Activated CD4-positive, alpha-beta memory T cell treated with anti-CD3 and anti-CD28 coated beads, Interleukin-2, amount 10 ng/mL, durations not matched to agents 7 days and 5 days (primary cell): ENCODE measurements at regions not wholly inside any gene's neighbourhood (a gene's known extent, or its start where the extent isn't known, plus 50 kb on each side); places are given as distances from the start of the nearest gene placed in this dataset.

ENCODE experiments used
- CTCF ChIA-PET: fragments of 350-600 bp; sonication (Branson Sonifier 250); formaldehyde crosslinking; loops from one replicate; lab custom pipeline; 2021; ENCODE audit warnings: antibody characterized with exemption, inconsistent platforms; lab: Charles Lee
- POLR2A ChIA-PET: fragments of 350-600 bp; sonication (Branson Sonifier 250); formaldehyde crosslinking; loops from one replicate; lab custom pipeline; 2021; ENCODE audit warnings: antibody characterized with exemption; lab: Charles Lee
- DNase-seq: peaks from one replicate; pipeline ENCODE4 v3.0.0-alpha.2; 2020
- H3K27ac Mint-ChIP-seq: one replicate; pipeline ENCODE4 v1.8.0; 2021; ENCODE audit warnings: mild to moderate bottlenecking, mixed read lengths
- H3K27me3 Mint-ChIP-seq: one replicate; pipeline ENCODE4 v1.8.0; 2021; ENCODE audit warnings: mixed read lengths
- H3K36me3 Mint-ChIP-seq: one replicate; pipeline ENCODE4 v1.8.0; 2021; ENCODE audit warnings: low read depth, mixed read lengths
- H3K4me1 Mint-ChIP-seq: one replicate; pipeline ENCODE4 v1.8.0; 2021; ENCODE audit warnings: mixed read lengths
- H3K4me3 Mint-ChIP-seq: one replicate; pipeline ENCODE4 v1.8.0; 2021; ENCODE audit warnings: mild to moderate bottlenecking, mixed read lengths
- H3K9me3 Mint-ChIP-seq: one replicate; pipeline ENCODE4 v1.8.0; 2021; ENCODE audit warnings: mixed read lengths

DNA sequence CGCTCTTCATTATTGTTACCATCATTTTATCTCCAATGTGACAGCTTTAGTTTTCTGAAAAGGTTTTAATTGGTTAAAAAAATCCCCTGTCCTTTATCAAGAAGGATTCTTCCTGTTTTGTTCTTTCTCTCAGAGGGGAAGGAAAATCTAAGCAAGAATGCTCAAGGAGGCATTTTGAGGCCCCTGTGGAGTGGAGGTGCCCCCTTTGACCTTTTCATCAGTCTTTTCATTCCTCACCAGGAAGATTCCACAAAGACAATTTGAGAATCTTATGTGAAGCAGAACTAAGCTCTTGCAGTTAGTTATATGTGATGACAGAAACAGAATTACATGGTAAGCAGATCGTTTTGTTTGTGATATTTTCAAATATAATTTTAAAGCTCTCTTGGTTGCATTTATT lies 489.6 kb downstream of the MAN2A1 start:
- H3K36me3 Mint-ChIP-seq, result no peaks in the 10 kb centered on the region
- no peak for DNase-seq
- no peaks in the 10 kb centered on the region for H3K4me1 Mint-ChIP-seq
- H3K27me3 Mint-ChIP-seq, result no peaks in the 10 kb centered on the region
- ChIA-PET POLR2A (no interaction called here), CTCF (no interaction called here)
- no peak overlapping the region for H3K27ac Mint-ChIP-seq
- no peaks in the 10 kb centered on the region for H3K9me3 Mint-ChIP-seq
- no peak overlapping the region for H3K4me3 Mint-ChIP-seq

GRCh38 chr5:110194191-110194590 lies 504.5 kb downstream of the MAN2A1 start:
- no peak overlapping the region for H3K4me3 Mint-ChIP-seq
- ChIA-PET POLR2A (no interaction called here), CTCF (no interaction called here)
- no peak for DNase-seq
- no peaks in the 10 kb centered on the region for H3K36me3 Mint-ChIP-seq
- peaks cover 4% of the 10 kb centered on the region for H3K9me3 Mint-ChIP-seq
- H3K4me1 Mint-ChIP-seq, result no peaks in the 10 kb centered on the region
- no peaks in the 10 kb centered on the region for H3K27me3 Mint-ChIP-seq
- H3K27ac Mint-ChIP-seq, result no peak overlapping the region

DNA sequence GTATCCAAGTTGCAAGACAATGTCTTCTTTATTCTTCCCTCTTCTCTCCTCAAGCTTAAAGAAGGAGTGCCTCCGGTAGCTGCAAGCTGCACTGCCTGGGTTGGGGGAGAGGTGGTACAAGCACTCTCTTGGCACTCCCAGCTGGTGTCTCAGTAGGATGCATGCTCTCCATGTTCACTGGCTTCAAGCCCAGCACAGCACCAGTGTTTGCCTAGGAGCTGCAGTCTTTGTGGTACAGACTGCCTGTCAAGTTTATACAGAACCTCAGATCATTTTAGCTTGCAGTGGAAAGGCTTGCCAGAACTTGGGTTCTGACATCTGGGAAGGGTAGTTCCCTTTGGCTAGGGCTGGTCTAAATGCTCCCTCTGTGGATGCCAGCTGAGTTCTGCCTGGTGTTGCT lies 505.6 kb downstream of the MAN2A1 start:
- Mint-ChIP-seq H3K27ac (no peak overlapping the region), H3K4me3 (no peak overlapping the region), H3K4me1 (no peaks in the 10 kb centered on the region), H3K27me3 (no peaks in the 10 kb centered on the region), H3K9me3 (peaks cover 4% of the 10 kb centered on the region), H3K36me3 (no peaks in the 10 kb centered on the region)
- ChIA-PET POLR2A (no interaction called here), CTCF (no interaction called here)
- DNase-seq, result no peak

DNA sequence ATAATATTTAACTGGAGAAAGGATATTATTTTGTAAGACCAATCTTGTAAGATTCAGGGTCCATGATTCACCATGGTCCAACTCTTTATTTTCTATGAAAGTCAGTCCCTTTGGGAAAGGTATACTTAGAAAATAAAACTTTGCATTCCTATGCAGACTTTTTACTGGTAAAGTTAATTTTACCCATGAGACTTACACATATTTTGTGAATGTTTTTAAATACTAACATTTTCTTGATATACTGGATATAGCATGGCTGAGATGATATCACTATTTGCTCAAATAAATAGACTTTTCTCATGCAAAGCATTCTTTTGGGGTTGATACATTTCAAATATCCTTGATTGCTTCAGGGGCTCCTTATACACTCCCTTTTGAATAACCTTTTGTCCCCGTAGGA lies 512.1 kb downstream of the MAN2A1 start:
- Mint-ChIP-seq H3K4me3 (no peak overlapping the region), H3K36me3 (no peaks in the 10 kb centered on the region), H3K4me1 (no peaks in the 10 kb centered on the region), H3K27me3 (no peaks in the 10 kb centered on the region), H3K27ac (no peak overlapping the region), H3K9me3 (peaks cover 7% of the 10 kb centered on the region)
- DNase-seq, result no peak
- ChIA-PET POLR2A (no interaction called here), CTCF (no interaction called here)

GRCh38 chr5:110203661-110204060 lies 513.9 kb downstream of the MAN2A1 start:
- DNase-seq, result no peak
- no peaks in the 10 kb centered on the region for H3K36me3 Mint-ChIP-seq
- no peaks in the 10 kb centered on the region for H3K4me1 Mint-ChIP-seq
- peaks cover 5% of the 10 kb centered on the region for H3K9me3 Mint-ChIP-seq
- H3K4me3 Mint-ChIP-seq, result no peak overlapping the region
- CTCF ChIA-PET, result no interaction called here
- H3K27ac Mint-ChIP-seq, result no peak overlapping the region
- H3K27me3 Mint-ChIP-seq, result no peaks in the 10 kb centered on the region
- POLR2A ChIA-PET, result no interaction called here

DNA sequence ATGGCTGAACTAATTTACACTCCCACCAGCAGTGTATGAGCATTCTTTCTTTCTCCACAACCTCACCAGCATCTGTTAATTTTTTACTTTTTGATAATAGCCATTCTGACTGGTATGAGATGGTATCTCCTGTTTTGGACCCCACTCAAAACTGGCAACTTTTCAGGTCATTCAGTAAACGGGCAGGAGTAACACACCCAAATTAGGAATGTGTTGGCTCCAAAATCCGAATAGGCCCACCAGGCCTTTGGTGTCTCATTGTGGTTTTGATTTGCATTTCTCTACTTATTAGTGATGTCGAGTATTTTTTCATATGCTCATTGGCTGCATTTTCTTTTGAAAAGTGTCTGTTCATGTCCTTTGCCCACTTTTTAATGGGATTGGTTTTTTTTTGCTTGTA lies 517.1 kb downstream of the TMEM232 start:
- Mint-ChIP-seq H3K27me3 (no peaks in the 10 kb centered on the region), H3K27ac (no peak overlapping the region), H3K4me1 (no peaks in the 10 kb centered on the region), H3K4me3 (no peak overlapping the region), H3K36me3 (no peaks in the 10 kb centered on the region), H3K9me3 (peaks cover 7% of the 10 kb centered on the region)
- ChIA-PET POLR2A (no interaction called here), CTCF (no interaction called here)
- DNase-seq, result no peak

DNA sequence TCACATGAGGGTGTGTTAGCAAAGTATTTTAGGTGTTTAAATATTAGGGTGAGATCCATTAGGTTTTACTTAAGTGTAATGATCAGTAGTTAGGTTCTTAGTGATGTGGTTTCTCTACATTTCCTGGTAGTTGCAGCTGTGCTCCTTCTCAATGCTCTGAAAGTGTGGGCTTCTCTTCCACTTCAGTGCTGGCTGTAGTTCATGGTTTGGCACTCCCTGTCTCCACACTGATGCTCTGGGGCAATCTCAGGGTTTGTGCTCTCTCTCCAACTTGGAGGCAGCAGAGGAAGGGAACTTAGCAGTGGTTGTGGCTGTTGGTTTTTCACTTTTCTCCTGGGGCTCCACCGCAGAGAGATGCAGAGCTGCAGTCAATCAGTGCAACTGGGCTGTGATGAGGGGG lies 507.5 kb downstream of the TMEM232 start:
- Mint-ChIP-seq H3K4me1 (no peaks in the 10 kb centered on the region), H3K9me3 (peaks cover 24% of the 10 kb centered on the region), H3K36me3 (no peaks in the 10 kb centered on the region), H3K27me3 (no peaks in the 10 kb centered on the region), H3K4me3 (no peak overlapping the region), H3K27ac (no peak overlapping the region)
- DNase-seq, result no peak
- ChIA-PET CTCF (no interaction called here), POLR2A (no interaction called here)

DNA sequence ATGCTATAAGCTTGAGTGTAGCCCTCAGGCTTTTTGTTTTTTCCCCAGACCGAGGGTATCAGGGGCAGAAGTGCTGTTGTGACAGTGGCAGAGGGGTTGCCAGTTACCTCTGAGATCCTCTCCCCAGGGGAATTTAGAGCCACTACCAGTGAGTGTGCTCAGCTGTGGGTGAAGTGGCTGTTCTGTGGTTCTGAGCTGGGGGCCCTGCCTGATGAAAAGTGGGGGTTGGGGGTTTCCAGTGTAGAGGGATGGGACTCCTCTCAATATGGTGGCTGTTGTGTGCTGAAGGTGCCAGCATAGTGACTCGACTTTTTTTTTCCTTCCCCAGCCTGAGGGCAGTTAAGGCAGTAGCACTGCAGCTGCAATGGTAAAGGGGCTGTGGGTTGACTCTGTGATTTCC lies 506.7 kb downstream of the TMEM232 start:
- no peak overlapping the region for H3K4me3 Mint-ChIP-seq
- H3K27ac Mint-ChIP-seq, result no peak overlapping the region
- H3K36me3 Mint-ChIP-seq, result no peaks in the 10 kb centered on the region
- CTCF ChIA-PET, result no interaction called here
- POLR2A ChIA-PET, result no interaction called here
- no peaks in the 10 kb centered on the region for H3K27me3 Mint-ChIP-seq
- H3K9me3 Mint-ChIP-seq, result peaks cover 22% of the 10 kb centered on the region
- no peaks in the 10 kb centered on the region for H3K4me1 Mint-ChIP-seq
- DNase-seq, result no peak

DNA sequence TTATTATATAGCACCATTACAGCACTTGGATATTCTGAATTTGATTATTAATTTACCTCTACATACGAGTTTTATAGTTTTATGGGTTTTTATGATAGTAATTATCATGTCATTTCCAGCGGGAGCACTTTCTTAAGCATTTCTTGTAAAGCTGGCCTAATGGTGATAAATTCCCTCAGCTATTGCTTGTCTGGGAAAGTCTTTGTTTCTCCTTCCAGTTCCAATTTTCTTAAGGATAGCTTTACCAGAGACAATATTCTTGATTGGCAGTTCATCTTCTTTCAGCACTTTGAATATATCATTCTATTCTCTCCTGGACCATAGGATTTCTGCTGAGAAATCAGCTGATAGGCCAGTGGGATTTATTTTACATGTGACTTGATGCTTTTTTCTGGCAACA lies 505.4 kb downstream of the TMEM232 start:
- Mint-ChIP-seq H3K4me1 (no peaks in the 10 kb centered on the region), H3K27me3 (no peaks in the 10 kb centered on the region), H3K4me3 (no peak overlapping the region), H3K36me3 (no peaks in the 10 kb centered on the region), H3K27ac (no peak overlapping the region), H3K9me3 (peaks cover 22% of the 10 kb centered on the region)
- CTCF ChIA-PET, result no interaction called here
- POLR2A ChIA-PET, result no interaction called here
- DNase-seq, result no peak

- no peak for DNase-seq
- Mint-ChIP-seq H3K4me1 (no peaks in the 10 kb centered on the region), H3K9me3 (peaks cover 13% of the 10 kb centered on the region), H3K4me3 (no peak overlapping the region), H3K27me3 (no peaks in the 10 kb centered on the region), H3K36me3 (no peaks in the 10 kb centered on the region), H3K27ac (no peak overlapping the region)
- ChIA-PET CTCF (no interaction called here), POLR2A (no interaction called here)
These were observed 502.4 kb downstream of the TMEM232 start for GRCh38 chr5:110224050-110224449.

GRCh38 chr5:110225949-110226348 lies 500.5 kb downstream of the TMEM232 start:
- H3K27ac Mint-ChIP-seq, result no peak overlapping the region
- POLR2A ChIA-PET, result no interaction called here
- CTCF ChIA-PET, result interaction anchor here (0.6 kb wide), 1 partner anchor 41 kb away, joined by 3 read pairs; no protein-coding TSS in a partner anchor
- H3K4me3 Mint-ChIP-seq, result no peak overlapping the region
- H3K9me3 Mint-ChIP-seq, result peaks cover 11% of the 10 kb centered on the region
- no peaks in the 10 kb centered on the region for H3K27me3 Mint-ChIP-seq
- H3K4me1 Mint-ChIP-seq, result no peaks in the 10 kb centered on the region
- no peaks in the 10 kb centered on the region for H3K36me3 Mint-ChIP-seq
- no peak for DNase-seq

DNA sequence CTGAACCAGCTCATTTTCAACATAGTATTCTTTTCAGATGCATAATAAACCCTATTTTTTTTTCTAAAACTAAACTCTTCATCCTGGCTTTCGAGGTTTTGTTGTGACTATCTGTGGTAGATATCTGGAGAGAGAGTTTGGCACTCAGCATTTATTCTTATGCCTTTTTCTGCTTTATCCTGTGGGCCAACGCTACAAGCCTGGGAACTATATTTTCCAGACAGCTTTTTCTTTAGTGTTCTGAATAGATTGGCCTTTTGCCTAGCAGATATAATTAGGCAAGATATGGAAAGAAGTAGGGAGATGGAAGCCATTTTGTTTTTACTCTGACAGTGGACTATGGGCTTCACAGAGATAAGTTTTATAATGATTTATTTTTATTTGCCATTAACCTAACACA lies 486.7 kb downstream of the TMEM232 start:
- no peaks in the 10 kb centered on the region for H3K9me3 Mint-ChIP-seq
- H3K4me1 Mint-ChIP-seq, result no peaks in the 10 kb centered on the region
- CTCF ChIA-PET, result no interaction called here
- POLR2A ChIA-PET, result no interaction called here
- no peaks in the 10 kb centered on the region for H3K36me3 Mint-ChIP-seq
- no peak overlapping the region for H3K27ac Mint-ChIP-seq
- H3K27me3 Mint-ChIP-seq, result no peaks in the 10 kb centered on the region
- no peak overlapping the region for H3K4me3 Mint-ChIP-seq
- DNase-seq, result no peak

- no peaks in the 10 kb centered on the region for H3K27me3 Mint-ChIP-seq
- POLR2A ChIA-PET, result no interaction called here
- no peaks in the 10 kb centered on the region for H3K9me3 Mint-ChIP-seq
- CTCF ChIA-PET, result no interaction called here
- no peaks in the 10 kb centered on the region for H3K36me3 Mint-ChIP-seq
- H3K4me1 Mint-ChIP-seq, result no peaks in the 10 kb centered on the region
- no peak for DNase-seq
- H3K4me3 Mint-ChIP-seq, result no peak overlapping the region
- H3K27ac Mint-ChIP-seq, result no peak overlapping the region
These were observed 483.5 kb downstream of the TMEM232 start for GRCh38 chr5:110242950-110243349.

DNA sequence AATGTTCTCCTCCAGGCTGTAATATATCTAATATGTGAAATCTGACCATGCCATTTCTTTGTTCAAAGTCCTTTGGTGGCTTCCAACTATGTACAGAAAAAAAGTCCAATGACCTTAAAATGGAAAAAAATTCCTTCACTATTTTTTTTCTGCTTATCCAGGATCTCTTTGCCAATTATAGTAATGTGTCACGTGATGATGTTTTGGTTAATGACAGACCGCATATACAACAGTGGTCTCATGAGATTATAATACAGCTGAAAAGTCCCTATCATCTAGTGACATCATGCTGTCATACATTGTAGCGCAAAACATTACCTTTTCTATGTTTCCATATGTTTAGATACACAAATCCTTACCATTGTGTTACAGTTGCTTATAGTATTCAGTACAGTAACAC lies 477.6 kb downstream of the TMEM232 start:
- no peak overlapping the region for H3K4me3 Mint-ChIP-seq
- H3K36me3 Mint-ChIP-seq, result no peaks in the 10 kb centered on the region
- no peak overlapping the region for H3K27ac Mint-ChIP-seq
- POLR2A ChIA-PET, result no interaction called here
- H3K27me3 Mint-ChIP-seq, result no peaks in the 10 kb centered on the region
- H3K9me3 Mint-ChIP-seq, result no peaks in the 10 kb centered on the region
- H3K4me1 Mint-ChIP-seq, result no peaks in the 10 kb centered on the region
- DNase-seq, result no peak
- CTCF ChIA-PET, result no interaction called here

DNA sequence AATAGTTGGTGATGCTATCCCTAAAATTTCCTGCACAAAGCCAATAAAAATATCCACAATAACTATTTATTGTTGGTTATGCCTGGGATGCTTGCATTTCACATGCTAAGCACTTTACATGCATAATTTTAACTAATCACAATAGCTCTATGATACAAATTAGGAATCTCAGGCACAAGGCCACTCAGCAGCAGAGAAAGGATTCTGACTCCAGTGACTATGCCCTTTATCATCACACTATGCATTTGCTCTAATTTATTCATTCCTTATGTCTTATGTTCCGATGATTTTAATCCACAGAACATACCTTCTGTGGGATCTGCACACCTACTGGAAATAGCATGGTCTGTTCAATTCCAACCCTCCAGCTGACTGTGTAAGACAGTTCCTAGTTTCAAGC lies 476.1 kb downstream of the TMEM232 start:
- no peaks in the 10 kb centered on the region for H3K4me1 Mint-ChIP-seq
- no peak overlapping the region for H3K27ac Mint-ChIP-seq
- no peaks in the 10 kb centered on the region for H3K27me3 Mint-ChIP-seq
- no peaks in the 10 kb centered on the region for H3K9me3 Mint-ChIP-seq
- H3K36me3 Mint-ChIP-seq, result no peaks in the 10 kb centered on the region
- DNase-seq, result no peak
- H3K4me3 Mint-ChIP-seq, result no peak overlapping the region
- ChIA-PET CTCF (no interaction called here), POLR2A (no interaction called here)
